ENCODE measurements at regions not wholly inside any gene's neighbourhood (a gene's known extent, or its start where the extent isn't known, plus 50 kb on each side); places are given as distances from the start of the nearest gene placed in this dataset.

GRCh38 chr17:70241071-70241470 lies 71.7 kb downstream of the KCNJ2 start:
- TF ChIP-seq CTCF (IDR thresholded peaks at IDR 0.05) = no peak
- no peak for TF ChIP-seq POLR2A (IDR thresholded peaks at IDR 0.05)
